Calu3 (cell line): ENCODE measurements at regions not wholly inside any gene's neighbourhood (a gene's known extent, or its start where the extent isn't known, plus 50 kb on each side); places are given as distances from the start of the nearest gene placed in this dataset.

Source experiments
- BruUV-seq: library from RNA; stranded (reverse); fragments of 400-500 nt; replicated peaks from 2 replicates; lab custom pipeline; 2021; lab: Mats Ljungman, UMichigan
- CTCF ChIA-PET: fragments of 300-600 bp; sonication (Branson Sonifier 250); formaldehyde crosslinking; loops from one replicate; lab custom pipeline; 2022; ENCODE audit warnings: antibody characterized with exemption; lab: Charles Lee
- DNase-seq: peaks from one replicate; pipeline ENCODE4 v3.0.0; 2022
- H3K27ac Mint-ChIP-seq: one replicate; pipeline ENCODE4 v1.8.0; 2022; ENCODE audit warnings: mixed read lengths; ENCODE audit not compliant: unreplicated experiment
- H3K27me3 Mint-ChIP-seq: one replicate; pipeline ENCODE4 v1.8.0; 2022; ENCODE audit warnings: mixed read lengths; ENCODE audit not compliant: unreplicated experiment
- H3K36me3 Mint-ChIP-seq: one replicate; pipeline ENCODE4 v1.8.0; 2022; ENCODE audit warnings: mild to moderate bottlenecking, moderate library complexity, mixed read lengths; ENCODE audit not compliant: insufficient read depth, unreplicated experiment
- H3K4me1 Mint-ChIP-seq: one replicate; pipeline ENCODE4 v1.8.0; 2022; ENCODE audit warnings: mild to moderate bottlenecking, low read depth, mixed read lengths; ENCODE audit not compliant: unreplicated experiment
- H3K4me3 Mint-ChIP-seq: one replicate; pipeline ENCODE4 v1.8.0; 2022; ENCODE audit warnings: mild to moderate bottlenecking, low read depth, moderate library complexity, mixed read lengths; ENCODE audit not compliant: unreplicated experiment
- H3K9me3 Mint-ChIP-seq: one replicate; pipeline ENCODE4 v1.8.0; 2022; ENCODE audit warnings: low read depth, mixed read lengths; ENCODE audit not compliant: unreplicated experiment
- CTCF ChIP-seq: fragments of 200-600 bp; IDR thresholded peaks from one replicate; pipeline ENCODE4 v1.8.0; 2022; ENCODE audit warnings: antibody characterized with exemption; ENCODE audit not compliant: unreplicated experiment
- intact Hi-C: fragments of 100-400 bp; cut with micrococcal nuclease; formaldehyde crosslinking; loops from one replicate; pipeline ENCODE4 v1.10.0; 2022; ENCODE audit not compliant: unreplicated experiment

- no TSS peak for BruUV-seq
Measured at GRCh38 chr5:176180339-176180738, 57.9 kb upstream of the SIMC1 start.

GRCh38 chr5:176180781-176181180 is 57.4 kb upstream of the SIMC1 start:
- intact Hi-C loops = no loop called here
- CTCF ChIA-PET = no interaction called here
- TF ChIP-seq CTCF = no peak
- no TSS peak for BruUV-seq
- no peak for DNase-seq
- H3K27me3 Mint-ChIP-seq = peaks cover 92% of the 10 kb centered on the region
- H3K4me3 Mint-ChIP-seq = no peak overlapping the region
- peaks cover 5% of the 10 kb centered on the region for H3K9me3 Mint-ChIP-seq
- no peak overlapping the region for H3K27ac Mint-ChIP-seq
- H3K4me1 Mint-ChIP-seq = no peaks in the 10 kb centered on the region
- no peaks in the 10 kb centered on the region for H3K36me3 Mint-ChIP-seq

More at GRCh38 chr5:176180339-176180738, 57.9 kb upstream of the SIMC1 start:
- H3K27ac Mint-ChIP-seq = no peak overlapping the region
- H3K4me3 Mint-ChIP-seq = no peak overlapping the region
- no peaks in the 10 kb centered on the region for H3K4me1 Mint-ChIP-seq
- H3K9me3 Mint-ChIP-seq = peaks cover 5% of the 10 kb centered on the region
- CTCF ChIA-PET = no interaction called here
- H3K27me3 Mint-ChIP-seq = peaks cover 96% of the 10 kb centered on the region
- no peak for DNase-seq
- no peaks in the 10 kb centered on the region for H3K36me3 Mint-ChIP-seq
- intact Hi-C loops = no loop called here
- TF ChIP-seq CTCF = no peak

- Mint-ChIP-seq H3K36me3 (no peaks in the 10 kb centered on the region), H3K9me3 (peaks cover 5% of the 10 kb centered on the region), H3K27me3 (peaks cover 86% of the 10 kb centered on the region), H3K4me3 (no peak overlapping the region), H3K27ac (no peak overlapping the region), H3K4me1 (no peaks in the 10 kb centered on the region)
- intact Hi-C loops = no loop called here
- no TSS peak for BruUV-seq
- no peak for TF ChIP-seq CTCF
- CTCF ChIA-PET = no interaction called here
- no peak for DNase-seq
Measured at GRCh38 chr5:176181271-176181855, 56.9 kb upstream of the SIMC1 start.

GRCh38 chr5:176183321-176184074 is 54.7 kb upstream of the SIMC1 start:
- BruUV-seq = no TSS peak
- CTCF ChIA-PET = no interaction called here
- Mint-ChIP-seq H3K36me3 (no peaks in the 10 kb centered on the region), H3K4me1 (no peaks in the 10 kb centered on the region), H3K27ac (no peak overlapping the region), H3K4me3 (no peak overlapping the region), H3K9me3 (peaks cover 4% of the 10 kb centered on the region), H3K27me3 (peaks cover 76% of the 10 kb centered on the region)
- intact Hi-C loops = no loop called here
- TF ChIP-seq CTCF = no peak
- no peak for DNase-seq
